PC-9 (cell line): ENCODE measurements at regions not wholly inside any gene's neighbourhood (a gene's known extent, or its start where the extent isn't known, plus 50 kb on each side); places are given as distances from the start of the nearest gene placed in this dataset.

Experiments
- CTCF ChIP-seq: fragments of 200-600 bp; sonication (generic); conservative IDR thresholded peaks from 2 replicates; pipeline ENCODE4 v1.6.1; 2017; ENCODE audit warnings: mixed run types, antibody characterized with exemption, mild to moderate bottlenecking, moderate library complexity
- EZH2 ChIP-seq: fragments of 200-600 bp; sonication (generic); IDR thresholded peaks from 2 replicates; pipeline ENCODE4 v1.8.0; 2017; ENCODE audit warnings: antibody characterized with exemption, low read depth

DNA sequence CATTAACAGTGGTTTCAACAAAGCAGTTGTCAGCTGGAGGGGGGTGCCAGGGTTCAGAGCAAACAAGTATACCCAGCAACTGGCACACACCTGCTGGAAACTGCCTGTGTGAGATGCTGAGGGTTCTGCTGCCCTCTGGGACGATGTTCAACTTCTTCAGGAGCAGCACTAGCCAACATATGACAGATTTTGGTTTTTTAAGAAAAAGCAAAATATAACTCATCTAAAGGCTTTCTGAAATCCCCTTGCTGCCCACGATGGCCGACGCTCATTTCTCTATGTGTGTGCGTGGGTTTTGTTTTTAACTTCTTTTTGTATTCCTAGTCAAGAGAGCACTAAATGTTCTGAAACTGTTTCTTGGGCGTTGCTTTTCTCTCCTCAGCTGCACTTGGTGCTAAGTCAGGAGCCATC lies 79.9 kb downstream of the MRPL57 start:
- TF ChIP-seq CTCF (no peak), EZH2 (no peak)
